GM18502 (cell line): ENCODE measurements at regions not wholly inside any gene's neighbourhood (a gene's known extent, or its start where the extent isn't known, plus 50 kb on each side); places are given as distances from the start of the nearest gene placed in this dataset.

Source experiments
- ATAC-seq: cut with Tn5 transposase; IDR thresholded peaks from one replicate; pipeline ENCODE4 v1.9.1; 2021; ENCODE audit warnings: mild to moderate bottlenecking; ENCODE audit not compliant: unreplicated experiment, poor library complexity

- ATAC-seq = no peak
Measured at GRCh38 chr6:129920103-129920798, 59.1 kb upstream of the TMEM244 start.

- no peak for ATAC-seq
Measured at GRCh38 chr6:129911732-129912131, 50.6 kb upstream of the TMEM244 start.
